Loucy (cell line): ENCODE measurements at regions not wholly inside any gene's neighbourhood (a gene's known extent, or its start where the extent isn't known, plus 50 kb on each side); places are given as distances from the start of the nearest gene placed in this dataset.

Experiments used
- H2AFZ ChIP-seq: fragments of 200-600 bp; sonication (generic); 2 replicates; pipeline ENCODE4 v1.6.0; 2016; ENCODE audit warnings: antibody characterized with exemption, mild to moderate bottlenecking, low read length, moderate library complexity
- H3F3A ChIP-seq: fragments of 200-600 bp; 2 replicates; pipeline ENCODE4 v1.6.0; 2016; ENCODE audit warnings: antibody characterized with exemption, low read depth, mild to moderate bottlenecking
- H3K27me3 ChIP-seq: fragments of 200-600 bp; sonication (generic); 2 replicates; pipeline ENCODE4 v1.6.1; 2014; ENCODE audit warnings: low read length, mild to moderate bottlenecking; ENCODE audit not compliant: insufficient read depth, poor library complexity, severe bottlenecking
- H3K36me3 ChIP-seq: fragments of 200-600 bp; sonication (generic); 2 replicates; pipeline ENCODE4 v1.6.1; 2016; ENCODE audit warnings: low read length; ENCODE audit not compliant: insufficient read depth
- H3K4me1 ChIP-seq: fragments of 200-600 bp; sonication (generic); 2 replicates; pipeline ENCODE4 v1.5.1; 2014; ENCODE audit warnings: low read length, mild to moderate bottlenecking; ENCODE audit not compliant: insufficient read depth, poor library complexity, severe bottlenecking
- H3K4me2 ChIP-seq: fragments of 200-600 bp; sonication (generic); 2 replicates; pipeline ENCODE4 v1.6.0; 2014; ENCODE audit warnings: antibody characterized with exemption, low read length, low read depth, mild to moderate bottlenecking; ENCODE audit not compliant: poor library complexity, severe bottlenecking
- H3K4me3 ChIP-seq: fragments of 200-600 bp; sonication (generic); 2 replicates; pipeline ENCODE4 v1.5.1; 2014; ENCODE audit warnings: low read length, mild to moderate bottlenecking, mixed read lengths; ENCODE audit not compliant: poor library complexity, severe bottlenecking
- H3K79me2 ChIP-seq: fragments of 200-600 bp; sonication (generic); 2 replicates; pipeline ENCODE4 v1.6.1; 2014; ENCODE audit warnings: low read length; ENCODE audit not compliant: insufficient read depth
- H3K9ac ChIP-seq: fragments of 200-600 bp; sonication (generic); 2 replicates; pipeline ENCODE4 v1.6.0; 2014; ENCODE audit warnings: mild to moderate bottlenecking, low read depth, low read length, moderate library complexity; ENCODE audit not compliant: poor library complexity, severe bottlenecking
- H3K9me2 ChIP-seq: fragments of 200-600 bp; sonication (generic); replicated peaks from 2 replicates; pipeline ENCODE4 v1.6.1; 2016; ENCODE audit warnings: low read depth, low read length, mixed read lengths
- H3K9me3 ChIP-seq: fragments of 200-600 bp; sonication (generic); 2 replicates; pipeline ENCODE4 v1.6.1; 2014; ENCODE audit warnings: mild to moderate bottlenecking, antibody characterized with exemption, low read length, low read depth; ENCODE audit not compliant: insufficient read depth
- H4K20me1 ChIP-seq: fragments of 200-600 bp; sonication (generic); 2 replicates; pipeline ENCODE4 v1.6.0; 2014; ENCODE audit warnings: antibody characterized with exemption, low read length, mild to moderate bottlenecking; ENCODE audit not compliant: insufficient read depth, poor library complexity, severe bottlenecking
- EZH2phosphoT487 ChIP-seq: fragments of 200-600 bp; IDR thresholded peaks from 2 replicates; pipeline ENCODE4 v1.6.1; 2018; ENCODE audit warnings: antibody characterized with exemption, mild to moderate bottlenecking, moderate library complexity, borderline replicate concordance
- TF ChIP-seq, protein P1 (sequence below): fragments of 200-600 bp; sonication (generic); conservative IDR thresholded peaks from 2 replicates; pipeline ENCODE4 v1.5.1; 2014; ENCODE audit warnings: mild to moderate bottlenecking, antibody characterized with exemption, low read length

DNA sequence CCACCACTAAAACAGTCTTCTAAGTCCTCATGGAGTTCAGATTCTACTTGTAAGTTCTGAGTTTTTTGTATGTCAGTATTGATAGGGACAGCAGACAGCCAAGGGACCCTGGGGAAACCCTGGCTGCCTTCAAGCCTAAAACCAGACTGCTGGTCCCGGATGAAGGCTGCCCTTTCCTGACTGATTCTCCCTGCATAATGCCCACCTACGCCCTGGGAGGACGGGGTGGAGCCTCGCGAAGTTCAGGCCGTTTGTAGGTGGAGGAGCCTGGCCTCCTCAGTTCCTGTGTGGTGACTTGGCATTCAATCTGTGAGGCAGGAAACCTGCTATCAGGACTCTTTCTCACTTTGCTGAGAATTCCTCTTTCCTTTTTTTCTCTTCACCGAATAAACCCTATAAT is 120.3 kb upstream of the LGSN start:
- no peaks in the 10 kb centered on the region for H4K20me1 ChIP-seq
- H3K36me3 ChIP-seq = no peaks in the 10 kb centered on the region
- no peak overlapping the region for H2AFZ ChIP-seq
- no peak overlapping the region for H3K4me2 ChIP-seq
- no peak overlapping the region for H3K4me3 ChIP-seq
- no peaks in the 10 kb centered on the region for H3F3A ChIP-seq
- H3K9me2 ChIP-seq = no peaks in the 10 kb centered on the region
- H3K79me2 ChIP-seq = no peaks in the 10 kb centered on the region
- no peaks in the 10 kb centered on the region for H3K4me1 ChIP-seq
- no peaks in the 10 kb centered on the region for H3K9me3 ChIP-seq
- no peaks in the 10 kb centered on the region for H3K27me3 ChIP-seq
- TF ChIP-seq EZH2phosphoT487 = no peak
- TF ChIP-seq, protein P1, sequence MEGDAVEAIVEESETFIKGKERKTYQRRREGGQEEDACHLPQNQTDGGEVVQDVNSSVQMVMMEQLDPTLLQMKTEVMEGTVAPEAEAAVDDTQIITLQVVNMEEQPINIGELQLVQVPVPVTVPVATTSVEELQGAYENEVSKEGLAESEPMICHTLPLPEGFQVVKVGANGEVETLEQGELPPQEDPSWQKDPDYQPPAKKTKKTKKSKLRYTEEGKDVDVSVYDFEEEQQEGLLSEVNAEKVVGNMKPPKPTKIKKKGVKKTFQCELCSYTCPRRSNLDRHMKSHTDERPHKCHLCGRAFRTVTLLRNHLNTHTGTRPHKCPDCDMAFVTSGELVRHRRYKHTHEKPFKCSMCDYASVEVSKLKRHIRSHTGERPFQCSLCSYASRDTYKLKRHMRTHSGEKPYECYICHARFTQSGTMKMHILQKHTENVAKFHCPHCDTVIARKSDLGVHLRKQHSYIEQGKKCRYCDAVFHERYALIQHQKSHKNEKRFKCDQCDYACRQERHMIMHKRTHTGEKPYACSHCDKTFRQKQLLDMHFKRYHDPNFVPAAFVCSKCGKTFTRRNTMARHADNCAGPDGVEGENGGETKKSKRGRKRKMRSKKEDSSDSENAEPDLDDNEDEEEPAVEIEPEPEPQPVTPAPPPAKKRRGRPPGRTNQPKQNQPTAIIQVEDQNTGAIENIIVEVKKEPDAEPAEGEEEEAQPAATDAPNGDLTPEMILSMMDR = no peak
- no peak overlapping the region for H3K9ac ChIP-seq

DNA sequence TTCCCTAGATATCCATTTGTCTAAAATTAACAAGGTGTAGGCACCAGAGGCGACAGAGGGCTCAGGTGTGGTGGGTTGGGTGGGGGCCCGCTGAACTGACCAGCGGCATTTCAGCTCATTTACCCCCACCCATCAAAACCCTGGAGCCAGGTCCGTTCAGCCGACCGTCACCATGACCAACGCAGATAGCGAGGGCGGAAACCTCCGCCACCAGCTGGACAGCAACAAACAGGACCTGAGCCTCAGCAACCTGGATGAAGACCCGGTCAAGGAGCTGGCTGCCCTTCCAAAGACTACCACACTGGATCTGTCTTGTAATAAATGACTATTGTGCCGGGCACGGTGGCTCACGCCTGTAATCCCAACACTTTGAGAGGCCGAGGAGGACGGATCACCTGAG is 120.8 kb upstream of the LGSN start:
- Histone ChIP-seq H3K79me2 (no peaks in the 10 kb centered on the region), H4K20me1 (no peaks in the 10 kb centered on the region), H3K36me3 (no peaks in the 10 kb centered on the region), H3K9ac (no peak overlapping the region), H3K4me3 (no peak overlapping the region), H3K9me3 (no peaks in the 10 kb centered on the region), H3K27me3 (no peaks in the 10 kb centered on the region), H3K4me1 (no peaks in the 10 kb centered on the region), H3K4me2 (no peak overlapping the region), H3K9me2 (no peaks in the 10 kb centered on the region), H2AFZ (no peak overlapping the region), H3F3A (no peaks in the 10 kb centered on the region)
- TF ChIP-seq EZH2phosphoT487 = no peak

DNA sequence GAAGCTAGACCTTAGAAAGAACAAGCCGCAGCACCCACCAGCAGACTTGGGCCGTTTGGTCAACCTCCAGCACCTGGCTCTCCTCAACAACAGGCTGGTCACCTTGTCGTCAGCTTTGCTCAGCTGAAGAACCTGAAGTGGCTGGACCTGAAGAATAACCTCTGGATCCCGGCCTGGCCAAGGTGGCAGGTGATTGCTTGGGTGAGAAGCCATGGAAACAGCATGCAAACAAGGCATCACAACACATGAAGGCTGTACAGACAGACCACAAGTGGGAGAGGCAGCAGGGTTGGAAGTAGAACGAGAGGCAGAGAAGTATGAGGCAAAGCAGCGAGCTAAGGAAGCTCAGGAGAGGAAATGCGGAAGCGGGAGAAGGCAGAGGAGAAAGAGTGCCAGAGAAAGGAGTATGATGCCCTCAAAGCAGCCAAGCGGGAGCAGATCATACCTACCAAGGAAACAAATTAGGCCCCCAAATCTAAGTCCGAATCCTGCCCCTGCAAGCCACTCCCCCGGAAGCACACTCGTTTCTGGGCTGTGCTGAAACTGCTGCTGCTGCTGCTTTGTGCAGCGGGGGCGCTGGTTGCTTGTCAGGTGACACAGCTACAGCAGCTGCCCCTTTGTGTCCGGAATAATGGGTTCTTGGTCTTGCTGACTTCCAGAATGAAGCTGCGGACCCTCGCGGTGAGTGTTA is 121.6 kb upstream of the LGSN start:
- Histone ChIP-seq H4K20me1 (no peaks in the 10 kb centered on the region), H3F3A (no peaks in the 10 kb centered on the region), H2AFZ (peak overlapping the region; percentile 88), H3K79me2 (no peaks in the 10 kb centered on the region), H3K4me1 (no peaks in the 10 kb centered on the region), H3K27me3 (no peaks in the 10 kb centered on the region), H3K4me3 (peak overlapping the region; percentile 71), H3K9ac (peak overlapping the region; percentile 40), H3K9me3 (no peaks in the 10 kb centered on the region), H3K9me2 (no peaks in the 10 kb centered on the region), H3K4me2 (peak overlapping the region; percentile 74), H3K36me3 (no peaks in the 10 kb centered on the region)
- TF ChIP-seq EZH2phosphoT487 = no peak
- TF ChIP-seq, protein P1 = no peak; the same call in 1 of the 2 replicates

DNA sequence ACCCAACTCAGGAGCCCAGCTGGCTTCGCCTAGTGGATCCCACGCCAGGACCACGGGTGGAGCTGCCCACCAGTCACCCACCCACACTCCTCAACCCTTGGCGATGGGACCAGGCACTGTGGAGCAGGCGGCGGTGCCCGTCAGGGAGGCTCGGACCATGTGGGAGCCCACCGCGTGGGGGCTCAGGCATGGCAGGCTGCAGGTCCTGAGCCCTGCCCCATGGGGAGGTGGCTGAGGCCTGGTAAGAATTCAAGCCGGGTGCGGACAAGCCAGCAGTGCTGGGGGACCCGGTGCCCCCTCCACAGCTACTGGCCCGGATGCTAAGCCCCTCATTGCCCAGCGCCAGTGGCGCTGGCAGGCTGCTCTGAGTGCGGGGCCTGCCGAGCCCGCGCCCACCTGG is 123.1 kb upstream of the LGSN start:
- Histone ChIP-seq H3K79me2 (no peaks in the 10 kb centered on the region), H3K9ac (no peak overlapping the region), H3K9me3 (no peaks in the 10 kb centered on the region), H4K20me1 (no peaks in the 10 kb centered on the region), H3F3A (no peaks in the 10 kb centered on the region), H3K4me3 (no peak overlapping the region), H3K27me3 (no peaks in the 10 kb centered on the region), H3K4me1 (no peaks in the 10 kb centered on the region), H2AFZ (no peak overlapping the region), H3K4me2 (no peak overlapping the region), H3K9me2 (no peaks in the 10 kb centered on the region), H3K36me3 (no peaks in the 10 kb centered on the region)
- TF ChIP-seq, protein P1 = no peak
- no peak for TF ChIP-seq EZH2phosphoT487
